HG02610 (cell line): ENCODE measurements at regions not wholly inside any gene's neighbourhood (a gene's known extent, or its start where the extent isn't known, plus 50 kb on each side); places are given as distances from the start of the nearest gene placed in this dataset.
"Not testable (repeated sequence)": the region's sequence is repeated elsewhere in the genome, so short reads cannot be mapped to it uniquely, and the experiment has no call there.

ENCODE experiments used
- ATAC-seq: cut with Tn5 transposase; IDR thresholded peaks from one replicate; pipeline ENCODE4 v1.9.1; 2021; ENCODE audit warnings: mild to moderate bottlenecking, moderate library complexity; ENCODE audit not compliant: unreplicated experiment

DNA sequence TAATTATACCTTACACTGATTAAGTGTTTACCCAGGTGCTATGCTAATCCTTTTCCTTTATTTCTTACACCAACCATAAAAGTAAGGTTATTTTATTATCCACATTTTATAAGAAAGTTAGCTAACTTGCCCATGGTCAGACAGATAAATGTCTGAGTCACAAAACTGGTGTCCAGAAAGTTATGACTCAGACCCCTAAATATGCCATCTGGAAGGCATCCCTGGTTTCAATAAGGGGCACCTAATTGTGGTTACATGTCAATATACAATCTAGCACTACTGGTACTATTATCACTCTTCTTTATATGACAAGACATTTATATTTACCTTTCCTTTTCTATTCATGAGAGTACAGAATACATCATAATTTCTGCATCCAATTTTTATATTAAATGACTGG is 496.5 kb upstream of the ADGRL2 start:
- no peak for ATAC-seq

- ATAC-seq, result no peak
Measured at GRCh38 chr1:81299892-81300291, 500.8 kb upstream of the ADGRL2 start.

- ATAC-seq, result no peak
Measured at GRCh38 chr1:81298266-81298665, 502.5 kb upstream of the ADGRL2 start.

DNA sequence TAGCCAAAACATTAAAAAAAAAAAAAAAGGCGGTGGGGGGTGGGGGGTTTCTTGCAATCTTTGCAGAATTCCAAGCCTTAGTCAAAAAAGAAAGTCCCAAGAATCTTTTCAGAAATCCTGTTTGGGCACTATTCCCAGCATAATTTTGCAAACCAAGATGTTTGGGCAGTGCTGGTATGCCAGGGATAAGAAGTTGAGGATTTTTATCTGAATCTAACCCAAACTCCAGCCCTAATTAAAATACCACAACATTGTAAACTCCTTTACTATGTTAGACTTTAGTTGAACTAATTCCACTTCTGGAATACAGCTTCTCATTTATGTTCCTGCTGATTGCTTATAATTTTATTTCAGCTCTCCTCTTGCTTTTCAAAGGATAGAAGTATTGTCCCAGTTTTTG is 504.1 kb upstream of the ADGRL2 start:
- no peak for ATAC-seq

DNA sequence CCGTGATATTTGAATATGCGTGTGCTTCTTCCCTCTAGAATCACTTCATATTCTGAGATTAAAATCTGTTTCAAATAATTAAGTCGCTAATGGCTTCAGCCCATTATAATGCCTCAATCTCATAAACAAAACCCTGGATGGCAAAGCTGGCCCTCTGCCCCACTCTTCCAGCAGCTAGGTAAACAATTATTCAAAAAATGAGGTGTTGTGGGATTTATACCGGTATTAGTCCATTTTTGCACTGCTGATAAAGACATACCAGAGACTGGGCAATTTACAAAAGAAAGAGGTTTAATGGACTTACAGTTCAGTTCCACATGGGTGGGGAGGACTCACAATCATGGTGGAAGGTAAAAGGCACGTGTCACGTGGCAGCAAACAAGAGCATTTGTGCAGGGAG is 510.4 kb upstream of the ADGRL2 start:
- no peak for ATAC-seq

DNA sequence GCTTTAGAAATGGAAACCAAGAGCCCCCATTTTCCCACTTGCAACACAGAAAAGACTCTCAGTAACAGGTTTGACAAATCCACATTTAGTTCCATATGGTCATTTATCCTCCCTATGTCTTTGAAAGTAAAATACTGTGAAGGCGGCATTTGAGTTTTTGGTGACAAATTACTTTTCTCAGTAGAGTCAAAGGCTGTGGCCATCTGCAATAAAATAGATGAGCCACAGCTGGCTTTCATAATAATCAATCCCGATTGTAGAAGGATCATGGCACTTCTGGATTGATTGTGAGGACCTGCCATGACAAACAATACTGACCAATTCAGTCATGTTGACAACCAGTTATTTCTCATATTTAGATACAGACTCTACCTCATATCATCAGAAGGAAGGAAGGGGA is 512.0 kb upstream of the ADGRL2 start:
- ATAC-seq, result no peak

DNA sequence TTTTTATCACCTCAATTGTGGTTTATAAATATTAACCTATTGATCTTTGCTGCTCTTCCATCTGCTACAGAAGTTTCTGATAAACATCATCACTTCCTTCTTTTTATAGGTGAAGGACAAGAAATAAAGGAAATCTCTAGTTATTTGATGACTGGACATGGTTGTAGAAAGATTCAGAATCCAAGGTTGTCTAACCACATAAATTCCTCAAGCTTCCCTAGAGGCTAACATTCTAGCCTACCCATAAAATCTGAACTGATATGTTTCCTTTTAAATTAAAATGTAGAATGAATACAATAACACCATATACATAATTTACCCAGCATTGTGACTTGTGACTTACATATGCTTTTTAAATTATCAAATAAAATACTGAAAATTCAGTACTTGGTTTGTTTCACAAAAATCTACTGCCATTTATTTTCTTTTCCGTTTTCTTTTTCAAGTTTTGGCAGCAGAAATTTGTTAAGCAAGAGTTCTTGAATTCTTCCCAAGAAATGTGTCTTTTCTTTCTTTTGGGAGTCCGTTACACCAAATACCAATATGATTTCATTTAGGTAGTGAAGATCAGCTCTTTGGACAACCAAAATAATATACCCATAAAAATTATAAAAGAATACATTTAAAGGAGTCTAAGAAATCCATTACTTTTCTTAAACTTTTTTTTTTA is 513.2 kb upstream of the ADGRL2 start:
- no peak for ATAC-seq

DNA sequence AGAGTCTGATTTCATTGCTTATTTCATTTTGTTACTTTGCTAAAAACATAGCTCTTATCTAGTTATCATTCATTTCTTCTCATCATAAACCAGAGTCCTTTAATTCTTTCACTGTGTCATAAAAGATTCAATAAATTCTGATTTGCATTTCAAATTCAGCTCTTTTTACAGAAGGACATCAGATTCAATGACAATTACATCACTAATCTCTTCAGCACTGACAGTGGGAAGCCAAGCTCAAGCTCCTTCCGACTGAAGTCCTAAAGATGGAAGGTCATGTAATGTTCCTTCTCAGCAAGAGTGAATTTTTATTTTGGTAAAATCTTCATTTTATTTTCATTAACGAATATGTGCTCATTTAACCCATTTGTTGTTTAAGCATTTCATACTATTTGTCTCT is 530.7 kb upstream of the ADGRL2 start:
- ATAC-seq, result no peak

- no peak for ATAC-seq
Measured at GRCh38 chr1:81264976-81265375, 535.8 kb upstream of the ADGRL2 start.

GRCh38 chr1:81259625-81260411 is 540.9 kb upstream of the ADGRL2 start:
- ATAC-seq, result no peak

DNA sequence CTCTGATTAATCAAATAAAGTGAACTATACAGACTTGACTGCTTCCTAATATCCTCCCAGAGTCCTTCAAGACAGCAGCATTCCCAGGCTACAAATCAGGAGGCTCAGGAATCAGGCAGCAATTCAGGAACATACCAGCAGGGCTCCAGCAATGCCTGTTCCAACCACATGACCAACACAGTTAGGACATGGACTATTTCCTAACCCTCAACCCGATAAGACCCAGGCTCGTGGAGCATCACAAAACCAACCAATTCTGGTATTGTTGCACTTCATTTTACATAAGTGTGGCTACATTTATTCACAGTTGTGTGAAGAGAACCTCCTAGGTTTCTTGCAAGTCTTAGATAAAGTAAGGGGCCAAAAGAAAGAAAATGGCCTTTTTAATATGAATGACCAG is 546.2 kb upstream of the ADGRL2 start:
- ATAC-seq, result no peak

DNA sequence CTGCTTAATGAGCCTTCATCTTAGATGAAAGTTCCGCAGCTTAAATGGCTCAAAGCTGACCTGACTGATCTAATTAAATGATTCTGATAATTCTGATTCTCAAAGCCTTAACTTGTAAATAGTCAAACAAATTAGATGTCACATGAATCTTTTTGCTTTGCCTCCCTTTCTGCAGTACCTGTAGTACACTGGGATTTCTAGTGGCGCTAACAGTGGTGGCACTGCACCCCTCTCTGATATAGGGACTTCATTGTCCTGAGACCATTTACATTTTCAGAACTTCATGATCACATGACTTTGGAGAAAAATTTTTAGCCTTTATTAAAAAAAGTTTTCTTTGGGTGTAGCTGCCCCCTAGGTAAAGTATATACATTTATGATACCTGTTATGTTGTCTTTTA is 546.7 kb upstream of the ADGRL2 start:
- no peak for ATAC-seq

DNA sequence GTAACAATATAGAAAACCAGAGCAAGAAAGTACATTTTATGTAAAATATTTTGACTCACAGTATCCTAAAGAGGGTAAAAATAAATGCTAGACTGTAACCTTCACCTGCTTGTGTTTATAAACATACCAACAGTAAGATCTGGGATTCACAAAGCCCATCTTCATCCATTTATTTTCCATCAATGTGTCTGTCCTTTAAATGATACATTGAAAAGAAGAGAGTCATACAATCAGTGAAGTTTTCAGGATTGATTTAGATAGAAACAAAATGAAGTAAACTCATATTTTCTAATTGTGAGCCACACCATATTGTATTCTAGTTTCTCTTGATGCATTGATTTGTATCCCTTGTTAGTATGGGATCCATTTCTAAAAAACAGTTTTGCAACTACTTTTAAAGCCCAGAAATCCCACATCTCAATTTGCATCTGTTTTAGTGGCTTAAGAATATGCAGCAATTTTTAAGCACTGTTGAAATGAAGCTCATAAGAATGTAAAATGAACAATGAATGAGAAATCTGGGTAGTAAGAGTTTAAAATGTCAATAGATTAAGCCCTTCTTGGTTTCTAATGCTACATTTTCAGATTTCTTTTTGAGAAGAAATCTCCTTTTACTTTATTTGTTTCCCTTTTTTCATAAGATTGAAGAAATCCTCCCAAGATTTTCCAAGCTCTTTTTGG is 548.1 kb upstream of the ADGRL2 start:
- no peak for ATAC-seq

- ATAC-seq, result not testable (repeated sequence)
Measured at GRCh38 chr1:81250825-81251224, 549.9 kb upstream of the ADGRL2 start.

GRCh38 chr1:81245084-81245715 is 555.5 kb upstream of the ADGRL2 start:
- ATAC-seq, result not testable (repeated sequence)

DNA sequence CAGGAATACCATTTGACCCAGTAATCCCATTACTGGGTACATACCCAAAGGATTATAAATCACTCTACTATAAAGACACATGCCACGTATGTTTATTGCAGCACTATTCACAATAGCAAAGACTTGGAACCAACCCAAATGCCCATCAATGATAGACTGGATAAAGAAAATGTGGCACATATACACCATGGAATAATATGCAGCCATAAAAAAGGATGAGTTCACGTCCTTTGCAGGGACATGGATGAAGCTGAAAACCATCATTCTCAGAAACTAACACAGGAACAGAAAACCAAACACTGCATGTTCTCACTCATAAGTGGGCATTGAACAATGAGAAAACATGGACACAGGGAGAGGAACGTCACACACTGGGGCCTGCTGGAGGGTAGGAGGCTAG is 556.1 kb upstream of the ADGRL2 start:
- ATAC-seq, result not testable (repeated sequence)

- ATAC-seq, result no peak
Measured at GRCh38 chr1:81242103-81242502, 558.6 kb upstream of the ADGRL2 start.

DNA sequence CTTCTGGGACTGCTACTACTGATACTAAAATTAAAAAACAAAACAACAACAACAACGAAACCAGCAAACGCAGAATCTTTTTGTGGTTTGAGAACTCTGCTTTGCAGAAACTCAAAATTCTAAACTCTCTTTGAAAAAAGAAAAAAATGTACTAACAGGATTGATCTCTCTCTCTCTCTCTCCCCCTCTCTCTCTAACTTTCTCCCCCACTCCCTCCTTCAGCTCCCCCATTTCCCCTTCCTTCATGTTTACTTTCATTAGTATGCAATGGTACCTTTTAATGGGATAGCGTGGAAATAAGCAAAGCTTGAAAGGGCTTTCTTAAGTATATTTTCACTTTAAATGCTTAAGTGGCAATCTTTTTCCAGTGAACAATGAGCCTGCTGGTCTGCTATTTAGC is 562.6 kb upstream of the ADGRL2 start:
- no peak for ATAC-seq

DNA sequence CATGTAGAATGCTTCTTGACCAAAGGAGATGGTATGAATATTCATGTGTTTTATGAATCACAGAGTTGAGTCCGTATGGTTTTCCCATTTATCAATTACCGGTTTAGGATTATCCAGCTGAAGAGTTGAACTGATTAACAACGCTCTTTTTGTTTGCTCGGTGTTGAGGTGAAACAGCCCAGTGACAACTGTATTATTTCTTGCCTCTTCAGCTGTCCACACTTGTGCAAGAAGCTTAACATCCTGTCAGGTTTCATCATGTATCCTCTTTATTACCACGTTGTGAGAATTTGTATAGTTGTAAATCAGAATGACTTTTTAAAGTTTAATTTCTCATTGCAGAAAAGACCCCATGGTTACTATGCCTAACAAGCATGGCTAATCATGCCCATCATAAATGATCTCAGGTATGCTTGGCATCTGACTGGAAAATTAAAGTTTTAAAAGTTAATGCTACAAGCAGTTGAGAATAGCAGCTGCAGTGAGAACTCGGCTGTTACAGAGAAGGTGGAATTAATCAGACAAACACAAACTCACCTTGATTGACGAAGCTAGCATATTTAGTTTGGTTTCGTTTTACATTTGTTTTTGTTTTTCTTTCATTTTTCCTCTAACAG is 563.2 kb upstream of the ADGRL2 start:
- ATAC-seq, result no peak

DNA sequence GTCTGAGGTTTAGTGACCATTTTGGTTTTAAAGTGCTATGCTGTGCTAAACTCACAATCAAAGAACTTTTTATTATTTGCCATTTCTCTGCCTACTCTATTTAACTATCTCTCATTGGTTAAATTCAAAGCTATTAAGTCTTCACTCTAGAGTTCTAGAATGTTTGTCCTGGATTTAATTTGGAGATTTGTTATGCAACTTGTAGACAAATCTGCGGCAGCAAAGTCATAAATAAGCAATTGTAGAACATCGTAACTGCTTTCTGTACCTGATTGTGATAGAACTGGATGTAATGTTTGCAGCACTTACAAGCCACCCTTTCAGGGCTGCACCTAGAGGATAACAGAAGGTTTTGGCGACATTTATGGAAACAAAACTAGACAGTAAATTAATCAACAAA is 566.5 kb upstream of the ADGRL2 start:
- ATAC-seq, result no peak

- ATAC-seq, result no peak
Measured at GRCh38 chr1:81233591-81233990, 567.1 kb upstream of the ADGRL2 start.
